ENCODE measurements at regions not wholly inside any gene's neighbourhood (a gene's known extent, or its start where the extent isn't known, plus 50 kb on each side); places are given as distances from the start of the nearest gene placed in this dataset.

DNA sequence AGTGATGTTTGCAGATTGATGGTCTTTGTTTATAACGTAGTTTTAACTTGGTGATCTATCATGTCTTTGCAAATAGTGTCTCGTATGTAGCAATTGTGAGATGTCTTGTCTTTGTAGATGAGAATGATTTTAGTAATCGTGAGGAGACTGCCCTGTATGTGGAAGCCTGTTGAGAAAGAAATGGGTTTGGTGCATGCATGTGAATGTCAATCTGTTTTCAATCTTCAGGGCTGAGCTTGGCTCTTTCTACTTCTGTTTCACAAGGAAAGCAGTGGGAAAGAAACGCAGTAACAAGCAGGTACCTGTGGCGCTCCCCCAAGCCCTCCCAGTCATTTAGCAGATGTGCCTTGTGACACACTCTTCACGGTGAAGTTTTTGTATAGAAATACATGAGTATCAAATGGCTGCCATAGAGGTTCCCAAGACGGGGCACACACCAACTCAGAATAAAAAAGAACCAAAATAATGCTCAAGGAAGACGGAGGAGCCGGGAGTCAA, 342.8 kb upstream of the DDHD1 start:
- no peaks in the 10 kb centered on the region for H3K27me3 ChIP-seq (ENCODE audit: insufficient read depth)
- Mint-ChIP-seq H3K4me3 (no peak overlapping the region), H3K27me3 (ENCODE audit: insufficient read depth, low read depth, poor library complexity) (peaks cover 3% of the 10 kb centered on the region), H3K27ac (no peak overlapping the region), H3K9me3 (no peaks in the 10 kb centered on the region), H3K4me1 (peaks cover 9% of the 10 kb centered on the region; the same call in 2 of the 3 replicates), H3K36me3 (ENCODE audit: low read depth) (no peaks in the 10 kb centered on the region)
- H3K27ac ChIP-seq (ENCODE audit: low read depth): no peak overlapping the region
- TF ChIP-seq ZNF331 (CRISPR knock-in tag; IDR thresholded peaks at IDR 0.05; ENCODE audit: low read depth) (no peak), CREB1 (CRISPR knock-in tag; IDR thresholded peaks at IDR 0.05; ENCODE audit: low read depth) (no peak), ZNF114 (CRISPR knock-in tag; IDR thresholded peaks at IDR 0.05) (no peak), NANOG (IDR thresholded peaks at IDR 0.05; ENCODE audit: borderline replicate concordance) (no peak), EZH2phosphoT487 (IDR thresholded peaks at IDR 0.05; ENCODE audit: unreplicated experiment) (no peak), JUNB (IDR thresholded peaks at IDR 0.05; ENCODE audit: unreplicated experiment) (no peak), REST (IDR thresholded peaks at IDR 0.05; ENCODE audit: unreplicated experiment) (no peak), POLR2AphosphoS5 (IDR thresholded peaks at IDR 0.05; ENCODE audit: low read depth) (no peak), STAT1 (IDR thresholded peaks at IDR 0.05; ENCODE audit: unreplicated experiment) (no peak), EZH2 (IDR thresholded peaks at IDR 0.05; ENCODE audit: low read depth, unreplicated experiment) (no peak)
- TF ChIP-seq, protein P1, sequence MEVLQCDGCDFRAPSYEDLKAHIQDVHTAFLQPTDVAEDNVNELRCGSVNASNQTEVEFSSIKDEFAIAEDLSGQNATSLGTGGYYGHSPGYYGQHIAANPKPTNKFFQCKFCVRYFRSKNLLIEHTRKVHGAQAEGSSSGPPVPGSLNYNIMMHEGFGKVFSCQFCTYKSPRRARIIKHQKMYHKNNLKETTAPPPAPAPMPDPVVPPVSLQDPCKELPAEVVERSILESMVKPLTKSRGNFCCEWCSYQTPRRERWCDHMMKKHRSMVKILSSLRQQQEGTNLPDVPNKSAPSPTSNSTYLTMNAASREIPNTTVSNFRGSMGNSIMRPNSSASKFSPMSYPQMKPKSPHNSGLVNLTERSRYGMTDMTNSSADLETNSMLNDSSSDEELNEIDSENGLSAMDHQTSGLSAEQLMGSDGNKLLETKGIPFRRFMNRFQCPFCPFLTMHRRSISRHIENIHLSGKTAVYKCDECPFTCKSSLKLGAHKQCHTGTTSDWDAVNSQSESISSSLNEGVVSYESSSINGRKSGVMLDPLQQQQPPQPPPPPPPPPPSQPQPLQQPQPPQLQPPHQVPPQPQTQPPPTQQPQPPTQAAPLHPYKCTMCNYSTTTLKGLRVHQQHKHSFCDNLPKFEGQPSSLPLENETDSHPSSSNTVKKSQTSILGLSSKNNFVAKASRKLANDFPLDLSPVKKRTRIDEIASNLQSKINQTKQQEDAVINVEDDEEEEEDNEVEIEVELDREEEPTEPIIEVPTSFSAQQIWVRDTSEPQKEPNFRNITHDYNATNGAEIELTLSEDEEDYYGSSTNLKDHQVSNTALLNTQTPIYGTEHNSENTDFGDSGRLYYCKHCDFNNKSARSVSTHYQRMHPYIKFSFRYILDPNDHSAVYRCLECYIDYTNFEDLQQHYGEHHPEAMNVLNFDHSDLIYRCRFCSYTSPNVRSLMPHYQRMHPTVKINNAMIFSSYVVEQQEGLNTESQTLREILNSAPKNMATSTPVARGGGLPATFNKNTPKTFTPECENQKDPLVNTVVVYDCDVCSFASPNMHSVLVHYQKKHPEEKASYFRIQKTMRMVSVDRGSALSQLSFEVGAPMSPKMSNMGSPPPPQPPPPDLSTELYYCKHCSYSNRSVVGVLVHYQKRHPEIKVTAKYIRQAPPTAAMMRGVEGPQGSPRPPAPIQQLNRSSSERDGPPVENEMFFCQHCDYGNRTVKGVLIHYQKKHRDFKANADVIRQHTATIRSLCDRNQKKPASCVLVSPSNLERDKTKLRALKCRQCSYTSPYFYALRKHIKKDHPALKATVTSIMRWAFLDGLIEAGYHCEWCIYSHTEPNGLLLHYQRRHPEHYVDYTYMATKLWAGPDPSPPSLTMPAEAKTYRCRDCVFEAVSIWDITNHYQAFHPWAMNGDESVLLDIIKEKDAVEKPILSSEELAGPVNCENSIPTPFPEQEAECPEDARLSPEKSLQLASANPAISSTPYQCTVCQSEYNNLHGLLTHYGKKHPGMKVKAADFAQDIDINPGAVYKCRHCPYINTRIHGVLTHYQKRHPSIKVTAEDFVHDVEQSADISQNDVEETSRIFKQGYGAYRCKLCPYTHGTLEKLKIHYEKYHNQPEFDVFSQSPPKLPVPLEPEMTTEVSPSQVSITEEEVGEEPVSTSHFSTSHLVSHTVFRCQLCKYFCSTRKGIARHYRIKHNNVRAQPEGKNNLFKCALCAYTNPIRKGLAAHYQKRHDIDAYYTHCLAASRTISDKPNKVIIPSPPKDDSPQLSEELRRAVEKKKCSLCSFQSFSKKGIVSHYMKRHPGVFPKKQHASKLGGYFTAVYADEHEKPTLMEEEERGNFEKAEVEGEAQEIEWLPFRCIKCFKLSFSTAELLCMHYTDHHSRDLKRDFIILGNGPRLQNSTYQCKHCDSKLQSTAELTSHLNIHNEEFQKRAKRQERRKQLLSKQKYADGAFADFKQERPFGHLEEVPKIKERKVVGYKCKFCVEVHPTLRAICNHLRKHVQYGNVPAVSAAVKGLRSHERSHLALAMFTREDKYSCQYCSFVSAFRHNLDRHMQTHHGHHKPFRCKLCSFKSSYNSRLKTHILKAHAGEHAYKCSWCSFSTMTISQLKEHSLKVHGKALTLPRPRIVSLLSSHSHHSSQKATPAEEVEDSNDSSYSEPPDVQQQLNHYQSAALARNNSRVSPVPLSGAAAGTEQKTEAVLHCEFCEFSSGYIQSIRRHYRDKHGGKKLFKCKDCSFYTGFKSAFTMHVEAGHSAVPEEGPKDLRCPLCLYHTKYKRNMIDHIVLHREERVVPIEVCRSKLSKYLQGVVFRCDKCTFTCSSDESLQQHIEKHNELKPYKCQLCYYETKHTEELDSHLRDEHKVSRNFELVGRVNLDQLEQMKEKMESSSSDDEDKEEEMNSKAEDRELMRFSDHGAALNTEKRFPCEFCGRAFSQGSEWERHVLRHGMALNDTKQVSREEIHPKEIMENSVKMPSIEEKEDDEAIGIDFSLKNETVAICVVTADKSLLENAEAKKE (CRISPR knock-in tag; IDR thresholded peaks at IDR 0.05): no peak
- TF ChIP-seq, protein P2, sequence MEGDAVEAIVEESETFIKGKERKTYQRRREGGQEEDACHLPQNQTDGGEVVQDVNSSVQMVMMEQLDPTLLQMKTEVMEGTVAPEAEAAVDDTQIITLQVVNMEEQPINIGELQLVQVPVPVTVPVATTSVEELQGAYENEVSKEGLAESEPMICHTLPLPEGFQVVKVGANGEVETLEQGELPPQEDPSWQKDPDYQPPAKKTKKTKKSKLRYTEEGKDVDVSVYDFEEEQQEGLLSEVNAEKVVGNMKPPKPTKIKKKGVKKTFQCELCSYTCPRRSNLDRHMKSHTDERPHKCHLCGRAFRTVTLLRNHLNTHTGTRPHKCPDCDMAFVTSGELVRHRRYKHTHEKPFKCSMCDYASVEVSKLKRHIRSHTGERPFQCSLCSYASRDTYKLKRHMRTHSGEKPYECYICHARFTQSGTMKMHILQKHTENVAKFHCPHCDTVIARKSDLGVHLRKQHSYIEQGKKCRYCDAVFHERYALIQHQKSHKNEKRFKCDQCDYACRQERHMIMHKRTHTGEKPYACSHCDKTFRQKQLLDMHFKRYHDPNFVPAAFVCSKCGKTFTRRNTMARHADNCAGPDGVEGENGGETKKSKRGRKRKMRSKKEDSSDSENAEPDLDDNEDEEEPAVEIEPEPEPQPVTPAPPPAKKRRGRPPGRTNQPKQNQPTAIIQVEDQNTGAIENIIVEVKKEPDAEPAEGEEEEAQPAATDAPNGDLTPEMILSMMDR (conservative IDR thresholded peaks at IDR 0.05; ENCODE audit: low read depth in 2 of 2): no peak
- TF ChIP-seq, protein P3, sequence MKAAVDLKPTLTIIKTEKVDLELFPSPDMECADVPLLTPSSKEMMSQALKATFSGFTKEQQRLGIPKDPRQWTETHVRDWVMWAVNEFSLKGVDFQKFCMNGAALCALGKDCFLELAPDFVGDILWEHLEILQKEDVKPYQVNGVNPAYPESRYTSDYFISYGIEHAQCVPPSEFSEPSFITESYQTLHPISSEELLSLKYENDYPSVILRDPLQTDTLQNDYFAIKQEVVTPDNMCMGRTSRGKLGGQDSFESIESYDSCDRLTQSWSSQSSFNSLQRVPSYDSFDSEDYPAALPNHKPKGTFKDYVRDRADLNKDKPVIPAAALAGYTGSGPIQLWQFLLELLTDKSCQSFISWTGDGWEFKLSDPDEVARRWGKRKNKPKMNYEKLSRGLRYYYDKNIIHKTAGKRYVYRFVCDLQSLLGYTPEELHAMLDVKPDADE (IDR thresholded peaks at IDR 0.05): no peak
- no peaks in the 10 kb centered on the region for H3K36me3 ChIP-seq (ENCODE audit: insufficient read depth)
- H3K4me2 ChIP-seq: no peak overlapping the region
- no peaks in the 10 kb centered on the region for H4K20me1 ChIP-seq (replicated peaks; ENCODE audit: insufficient read depth)
- no peaks in the 10 kb centered on the region for H3K79me2 ChIP-seq (replicated peaks; ENCODE audit: insufficient read depth)
- DNase-seq (ENCODE audit: low spot score): no peak
- H3K4me1 ChIP-seq (ENCODE audit: insufficient read depth): peaks cover 10% of the 10 kb centered on the region; the same call in 1 of the 2 replicates
- H2AFZ ChIP-seq: no peak overlapping the region
- peaks cover 3% of the 10 kb centered on the region; the same call in 1 of the 2 replicates for H3K9me2 ChIP-seq (ENCODE audit: insufficient read depth)
- no peaks in the 10 kb centered on the region for H3F3A ChIP-seq (replicated peaks; ENCODE audit: low read depth)
- no peak for ATAC-seq
- no peak overlapping the region for H3K4me3 ChIP-seq

Measured in GM23338 (cell line).